ENCODE measurements at regions not wholly inside any gene's neighbourhood (a gene's known extent, or its start where the extent isn't known, plus 50 kb on each side); places are given as distances from the start of the nearest gene placed in this dataset.

GRCh38 chr1:181981821-181982220, 79.7 kb downstream of the ZNF648 start:
- Histone ChIP-seq H4K20me1 (ENCODE audit: insufficient read depth) (no peaks in the 10 kb centered on the region), H3K9ac (ENCODE audit: low read length) (no peak overlapping the region), H3K9me3 (ENCODE audit: control insufficient read depth in 1 of 2, insufficient read depth in 1 of 2, low read depth in 1 of 2, low read length in 2 of 2) (no peaks in the 10 kb centered on the region), H3K27me3 (ENCODE audit: insufficient read depth, low read length) (peaks cover 50% of the 10 kb centered on the region), H3K36me3 (ENCODE audit: control insufficient read depth in 1 of 2, insufficient read depth in 2 of 2, low read length in 2 of 2) (no peaks in the 10 kb centered on the region), H3K9me2 (ENCODE audit: insufficient read depth) (no peaks in the 10 kb centered on the region), H3K4me2 (ENCODE audit: low read length) (no peak overlapping the region), H2AFZ (ENCODE audit: low read depth, low read length, poor library complexity, severe bottlenecking) (no peak overlapping the region), H3K4me1 (ENCODE audit: control insufficient read depth in 1 of 2, insufficient read depth in 2 of 2, low read length in 2 of 2) (no peaks in the 10 kb centered on the region), H3K79me2 (ENCODE audit: insufficient read depth, low read length) (no peaks in the 10 kb centered on the region), H3K27ac (ENCODE audit: low read depth, low read length) (no peak overlapping the region), H3K4me3 (replicated peaks in 1 of 2; ENCODE audit: low read depth in 1 of 2, low read length in 2 of 2) (no peak overlapping the region)
- DNase-seq (ENCODE audit: low read depth, low spot score): no peak
- intact Hi-C loops (cut with micrococcal nuclease): no loop called here
- ChIA-PET POLR2A (no interaction called here), CTCF (no interaction called here), RAD21 (ENCODE audit: low non-redundant PET in 1 of 2, low total read pairs in 2 of 2, uncharacterized antibody in 2 of 2, unreplicated experiment in 2 of 2) (no interaction called here)
- TF ChIP-seq EGR1 (IDR thresholded peaks at IDR 0.05; ENCODE audit: low read depth) (no peak), ZBTB33 (IDR thresholded peaks at IDR 0.05; ENCODE audit: extremely low read depth, insufficient replicate concordance, low read length) (no peak)
- ATAC-seq: no peak
- BruUV-seq (replicated peaks): no TSS peak

GRCh38 chr1:181972256-181972655, 89.3 kb downstream of the ZNF648 start:
- ATAC-seq (no peak), DNase-seq (ENCODE audit: low read depth, low spot score) (no peak)
- TF ChIP-seq POLR2AphosphoS5 (IDR thresholded peaks at IDR 0.05; ENCODE audit: low read depth, low read length) (no peak), YY1 (IDR thresholded peaks at IDR 0.05; ENCODE audit: extremely low read depth, insufficient replicate concordance, low read depth, low read length) (no peak), REST (IDR thresholded peaks at IDR 0.05; ENCODE audit: low read depth) (no peak), EZH2phosphoT487 (IDR thresholded peaks at IDR 0.05; ENCODE audit: borderline replicate concordance) (no peak), CBX3 (IDR thresholded peaks at IDR 0.05; ENCODE audit: low read depth) (no peak), EZH2 (IDR thresholded peaks at IDR 0.05) (no peak), ELF1 (IDR thresholded peaks at IDR 0.05; ENCODE audit: borderline replicate concordance, low read depth) (no peak)
- Histone ChIP-seq H3K4me1 (ENCODE audit: control insufficient read depth in 1 of 2, insufficient read depth in 2 of 2, low read length in 2 of 2) (no peaks in the 10 kb centered on the region), H3K9me3 (ENCODE audit: control insufficient read depth in 1 of 2, insufficient read depth in 1 of 2, low read depth in 1 of 2, low read length in 2 of 2) (no peaks in the 10 kb centered on the region), H3K4me3 (replicated peaks in 1 of 2; ENCODE audit: low read depth in 1 of 2, low read length in 2 of 2) (no peak overlapping the region), H3K27me3 (ENCODE audit: insufficient read depth, low read length) (peaks cover 6% of the 10 kb centered on the region; the same call in 1 of the 2 replicates), H2AFZ (ENCODE audit: low read depth, low read length, poor library complexity, severe bottlenecking) (no peak overlapping the region), H3K9ac (ENCODE audit: low read length) (no peak overlapping the region), H3K27ac (ENCODE audit: low read depth, low read length) (no peak overlapping the region), H3K36me3 (ENCODE audit: control insufficient read depth in 1 of 2, insufficient read depth in 2 of 2, low read length in 2 of 2) (no peaks in the 10 kb centered on the region), H3K79me2 (ENCODE audit: insufficient read depth, low read length) (no peaks in the 10 kb centered on the region), H3K4me2 (ENCODE audit: low read length) (no peak overlapping the region), H3K9me2 (ENCODE audit: insufficient read depth) (no peaks in the 10 kb centered on the region), H4K20me1 (ENCODE audit: insufficient read depth) (no peaks in the 10 kb centered on the region)
- POLR2A ChIA-PET: no interaction called here
- intact Hi-C loops (cut with micrococcal nuclease): no loop called here
- BruUV-seq (replicated peaks): no TSS peak
- RAD21 ChIA-PET (ENCODE audit: low non-redundant PET in 1 of 2, low total read pairs in 2 of 2, uncharacterized antibody in 2 of 2, unreplicated experiment in 2 of 2): no interaction called here
- CTCF ChIA-PET: interaction anchor here (1.7 kb wide), 1 partner anchor 35 kb away, joined by 3 read pairs; no protein-coding TSS in a partner anchor
